HEK293 (cell line): ENCODE measurements at regions not wholly inside any gene's neighbourhood (a gene's known extent, or its start where the extent isn't known, plus 50 kb on each side); places are given as distances from the start of the nearest gene placed in this dataset.

Experiments
- GLI2 ChIP-seq: fragments of 450-650 bp; formaldehyde crosslinking; IDR thresholded peaks from 2 replicates; pipeline ENCODE4; 2017; ENCODE audit warnings: missing biosample characterization, missing genetic modification characterization, low read depth, borderline replicate concordance
- REPIN1 ChIP-seq: fragments of 450-650 bp; formaldehyde crosslinking; IDR thresholded peaks from 2 replicates; pipeline ENCODE4 v1.5.1; 2017; ENCODE audit warnings: missing biosample characterization, missing genetic modification characterization, low read depth
- SCRT2 ChIP-seq: fragments of 450-650 bp; formaldehyde crosslinking; IDR thresholded peaks from 2 replicates; pipeline ENCODE4 v1.5.1; 2016; ENCODE audit warnings: missing biosample characterization, missing genetic modification characterization
- ZBTB1 ChIP-seq: fragments of 450-650 bp; formaldehyde crosslinking; IDR thresholded peaks from 2 replicates; pipeline ENCODE4 v1.5.1; 2016; ENCODE audit warnings: missing biosample characterization, missing genetic modification characterization
- ZBTB26 ChIP-seq: fragments of 450-650 bp; formaldehyde crosslinking; optimal IDR thresholded peaks from 2 replicates; pipeline ENCODE3; 2016; ENCODE audit warnings: missing biosample characterization, mild to moderate bottlenecking, missing genetic modification characterization
- ZBTB44 ChIP-seq: fragments of 450-650 bp; IDR thresholded peaks from 2 replicates; pipeline ENCODE4 v1.5.1; 2018; ENCODE audit warnings: missing biosample characterization, mild to moderate bottlenecking, missing genetic modification characterization
- ZBTB49 ChIP-seq: fragments of 450-650 bp; formaldehyde crosslinking; IDR thresholded peaks from 2 replicates; pipeline ENCODE4 v1.5.1; 2016; ENCODE audit warnings: missing biosample characterization, missing genetic modification characterization, low read depth
- ZEB2 ChIP-seq: fragments of 450-650 bp; formaldehyde crosslinking; IDR thresholded peaks from 2 replicates; pipeline ENCODE4 v1.5.1; 2016; ENCODE audit warnings: missing biosample characterization, missing genetic modification characterization
- ZNF140 ChIP-seq: fragments of 450-650 bp; formaldehyde crosslinking; IDR thresholded peaks from 2 replicates; pipeline ENCODE4 v1.5.1; 2016; ENCODE audit warnings: missing biosample characterization, missing genetic modification characterization
- ZNF146 ChIP-seq: fragments of 450-650 bp; formaldehyde crosslinking; IDR thresholded peaks from 2 replicates; pipeline ENCODE4 v1.5.1; 2016; ENCODE audit warnings: missing biosample characterization, missing genetic modification characterization
- ZNF2 ChIP-seq: fragments of 450-650 bp; formaldehyde crosslinking; IDR thresholded peaks from 2 replicates; pipeline ENCODE4 v1.5.1; 2016; ENCODE audit warnings: missing biosample characterization, missing genetic modification characterization
- ZNF214 ChIP-seq: fragments of 450-650 bp; formaldehyde crosslinking; IDR thresholded peaks from 2 replicates; pipeline ENCODE4 v1.5.1; 2017; ENCODE audit warnings: missing biosample characterization, mild to moderate bottlenecking, missing genetic modification characterization, borderline replicate concordance
- ZNF221 ChIP-seq: fragments of 450-650 bp; formaldehyde crosslinking; IDR thresholded peaks from 2 replicates; pipeline ENCODE4 v1.5.1; 2017; ENCODE audit warnings: missing biosample characterization, missing genetic modification characterization, borderline replicate concordance
- ZNF239 ChIP-seq: fragments of 450-650 bp; formaldehyde crosslinking; IDR thresholded peaks from 2 replicates; pipeline ENCODE4 v1.5.1; 2016; ENCODE audit warnings: missing biosample characterization, missing genetic modification characterization
- ZNF24 ChIP-seq: fragments of 450-650 bp; formaldehyde crosslinking; IDR thresholded peaks from 2 replicates; pipeline ENCODE4 v1.5.1; 2016; ENCODE audit warnings: missing biosample characterization, missing genetic modification characterization
- ZNF280D ChIP-seq: fragments of 450-650 bp; formaldehyde crosslinking; IDR thresholded peaks from 2 replicates; pipeline ENCODE4 v1.5.1; 2016; ENCODE audit warnings: missing biosample characterization, missing genetic modification characterization
- ZNF335 ChIP-seq: fragments of 450-650 bp; formaldehyde crosslinking; conservative IDR thresholded peaks from 2 replicates; pipeline ENCODE4 v1.5.1; 2016; ENCODE audit warnings: missing biosample characterization, missing genetic modification characterization
- ZNF350 ChIP-seq: fragments of 450-650 bp; formaldehyde crosslinking; IDR thresholded peaks from 2 replicates; pipeline ENCODE4 v1.5.0; 2017; ENCODE audit warnings: missing biosample characterization, mild to moderate bottlenecking, missing genetic modification characterization
- ZNF394 ChIP-seq: fragments of 450-650 bp; formaldehyde crosslinking; IDR thresholded peaks from 2 replicates; pipeline ENCODE4 v1.5.1; 2016; ENCODE audit warnings: missing biosample characterization, missing genetic modification characterization, mild to moderate bottlenecking, moderate library complexity, borderline replicate concordance
- ZNF398 ChIP-seq: fragments of 450-650 bp; formaldehyde crosslinking; IDR thresholded peaks from 2 replicates; pipeline ENCODE4 v1.5.1; 2017; ENCODE audit warnings: missing biosample characterization, missing genetic modification characterization
- ZNF510 ChIP-seq: fragments of 450-650 bp; formaldehyde crosslinking; IDR thresholded peaks from 2 replicates; pipeline ENCODE4 v1.5.1; 2018; ENCODE audit warnings: mild to moderate bottlenecking, missing genetic modification characterization, missing biosample characterization; ENCODE audit not compliant: insufficient replicate concordance
- ZNF549 ChIP-seq: fragments of 450-650 bp; IDR thresholded peaks from 2 replicates; pipeline ENCODE4 v1.5.1; 2018; ENCODE audit warnings: missing biosample characterization, missing genetic modification characterization, mild to moderate bottlenecking, inconsistent platforms, moderate library complexity
- ZNF629 ChIP-seq: fragments of 450-650 bp; formaldehyde crosslinking; IDR thresholded peaks from 2 replicates; pipeline ENCODE4 v1.5.1; 2017; ENCODE audit warnings: missing biosample characterization, missing genetic modification characterization
- ZNF658 ChIP-seq: fragments of 450-650 bp; formaldehyde crosslinking; IDR thresholded peaks from 2 replicates; pipeline ENCODE4; 2016; ENCODE audit warnings: missing biosample characterization, missing genetic modification characterization
- ZSCAN16 ChIP-seq: fragments of 450-650 bp; formaldehyde crosslinking; IDR thresholded peaks from 2 replicates; pipeline ENCODE4 v1.5.1; 2016; ENCODE audit warnings: missing biosample characterization, missing genetic modification characterization
- ZSCAN18 ChIP-seq: fragments of 450-650 bp; formaldehyde crosslinking; IDR thresholded peaks from 2 replicates; pipeline ENCODE4 v1.5.1; 2016; ENCODE audit warnings: missing biosample characterization, missing genetic modification characterization

GRCh38 chr6:56370561-56371211 lies 123.3 kb upstream of the COL21A1 start (continued):
- TF ChIP-seq ZNF214 (no peak), ZNF24 (tag by site-specific recombination) (no peak), ZNF2 (tag by site-specific recombination) (0 out of 2 replicates have a peak, but pooled peaks have one; percentile 20), ZBTB44 (tag by site-specific recombination) (peak; percentile 60; the same call in 1 of the 2 replicates), GLI2 (peak; percentile 14; the same call in 1 of the 2 replicates), ZBTB1 (tag by site-specific recombination) (no peak), SCRT2 (peak; percentile 69; the same call in 1 of the 2 replicates), ZNF140 (tag by site-specific recombination) (no peak), ZSCAN16 (no peak), ZNF146 (tag by site-specific recombination) (peak; percentile 59; the same call in 1 of the 2 replicates), ZNF239 (tag by site-specific recombination) (no peak), ZNF398 (tag by site-specific recombination) (no peak), ZNF221 (tag by site-specific recombination) (no peak), ZNF280D (no peak), ZNF658 (tag by site-specific recombination) (no peak), ZNF335 (0 out of 2 replicates have a peak, but pooled peaks have one; percentile 6), ZNF394 (tag by site-specific recombination) (peak; percentile 35; the same call in 1 of the 2 replicates), ZNF629 (tag by site-specific recombination) (peak; percentile 55), ZBTB49 (tag by site-specific recombination) (no peak), ZEB2 (tag by site-specific recombination) (peak; percentile 36; the same call in 1 of the 2 replicates), ZBTB26 (no peak), ZNF510 (tag by site-specific recombination) (no peak), ZNF350 (tag by site-specific recombination) (no peak), REPIN1 (tag by site-specific recombination) (no peak), ZNF549 (tag by site-specific recombination) (no peak), ZSCAN18 (tag by site-specific recombination) (no peak)
